ENCODE measurements at regions not wholly inside any gene's neighbourhood (a gene's known extent, or its start where the extent isn't known, plus 50 kb on each side); places are given as distances from the start of the nearest gene placed in this dataset.

GRCh38 chr21:32094804-32095203 lies 184.0 kb downstream of the MIS18A start:
- H3K4me3 ChIP-seq = no peak overlapping the region
- 8% methylated on average over 2 of the region's 2 CpGs for WGBS (ENCODE audit: insufficient coverage, low coverage, missing lambda C conversion rate)
- no peak overlapping the region for H2AFZ ChIP-seq (ENCODE audit: low read depth, low read length)
- intact Hi-C loops (cut with micrococcal nuclease) = no loop called here
- in situ Hi-C loops (cut with MboI) = no loop called here
- no peaks in the 10 kb centered on the region for H3K36me3 ChIP-seq (ENCODE audit: control insufficient read depth, insufficient read depth, low read length)
- no TSS peak for BruUV-seq (replicated peaks)
- FAIRE-seq (no peak), DNase-seq (ENCODE audit: extremely low read depth in 1 of 4, low spot score in 3 of 4) (no peak), ATAC-seq (peak; percentile 61; the same call in 2 of the 3 replicates)
- POLR2A ChIA-PET = no interaction called here
- peaks cover 0 to 6% of the 10 kb centered on the region in 2 experiments; a peak in 2 of 5 replicates for H3K27me3 ChIP-seq (ENCODE audit: control insufficient read depth in 2 of 2, insufficient read depth in 2 of 2, low read length in 2 of 2)
- TF ChIP-seq TOE1 (IDR thresholded peaks at IDR 0.05; ENCODE audit: borderline replicate concordance) = peak; percentile 74; the same call in 1 of the 2 replicates
- no peak for TF ChIP-seq TOE1 (CRISPR knock-in tag; IDR thresholded peaks at IDR 0.05; ENCODE audit: borderline replicate concordance, low read depth)
- TF ChIP-seq TARDBP (IDR thresholded peaks at IDR 0.05) = no peak
- no peak for TF ChIP-seq HMG20A (CRISPR knock-in tag; conservative IDR thresholded peaks at IDR 0.05)
- TF ChIP-seq TFE3 (CRISPR knock-in tag; IDR thresholded peaks at IDR 0.05) = peak; percentile 82
- TF ChIP-seq HCFC1 (IDR thresholded peaks at IDR 0.05; ENCODE audit: low read depth, low read length) = peak; percentile 70
- no peak for TF ChIP-seq ZNF518B (CRISPR knock-in tag; IDR thresholded peaks at IDR 0.05)
- no peak for TF ChIP-seq BHLHE40 (IDR thresholded peaks at IDR 0.05; ENCODE audit: low read length)
- peak; percentile 72 for TF ChIP-seq RAD51 (IDR thresholded peaks at IDR 0.05; ENCODE audit: borderline replicate concordance, low read depth)
- no peak for TF ChIP-seq TCF15 (CRISPR knock-in tag; IDR thresholded peaks at IDR 0.05)
- no peak for TF ChIP-seq SRSF7 (optimal IDR thresholded peaks at IDR 0.05; ENCODE audit: low read depth, low read length)
- peak; percentile 72 for TF ChIP-seq USF2 (CRISPR knock-in tag; IDR thresholded peaks at IDR 0.05)
- peak; percentile 44; the same call in 1 of the 2 replicates for TF ChIP-seq ATF7 (IDR thresholded peaks at IDR 0.05)
- TF ChIP-seq STAT5B (CRISPR knock-in tag; IDR thresholded peaks at IDR 0.05) = no peak
- TF ChIP-seq THAP7 (CRISPR knock-in tag; IDR thresholded peaks at IDR 0.05) = no peak
- peak; percentile 8 for TF ChIP-seq NFYB (IDR thresholded peaks at IDR 0.05; ENCODE audit: extremely low read depth, insufficient read length)
- TF ChIP-seq CBFA2T2 (conservative IDR thresholded peaks at IDR 0.05) = peak; percentile 25
- no peaks in the 10 kb centered on the region for H3K4me1 ChIP-seq (replicated peaks in 1 of 2; ENCODE audit: control insufficient read depth in 2 of 2, insufficient read depth in 2 of 2, low read length in 2 of 2)
- CTCF ChIA-PET (ENCODE audit: low intra/inter-chr PET ratio) = no interaction called here
- H3K9me1 ChIP-seq (ENCODE audit: control insufficient read depth, insufficient read depth, low read length) = no peaks in the 10 kb centered on the region
- H3K79me2 ChIP-seq (ENCODE audit: control insufficient read depth, insufficient read depth, low read length) = no peaks in the 10 kb centered on the region
- no peak overlapping the region for H3K27ac ChIP-seq (ENCODE audit: extremely low read depth, low read depth, low read length)
- no peaks in the 10 kb centered on the region for H4K20me1 ChIP-seq (replicated peaks; ENCODE audit: control insufficient read depth, insufficient read depth, low read length)
- H3K4me2 ChIP-seq (ENCODE audit: insufficient read depth, low read length) = no peak overlapping the region
- H3K9me3 ChIP-seq (replicated peaks; ENCODE audit: control insufficient read depth, insufficient read depth, low read depth, low read length) = no peaks in the 10 kb centered on the region
- H3K9ac ChIP-seq (ENCODE audit: insufficient read depth in 1 of 2, low read depth in 2 of 2, low read length in 2 of 2) = no peak overlapping the region
